GM12865 (cell line): ENCODE measurements at regions not wholly inside any gene's neighbourhood (a gene's known extent, or its start where the extent isn't known, plus 50 kb on each side); places are given as distances from the start of the nearest gene placed in this dataset.
"Not testable (repeated sequence)": the region's sequence is repeated elsewhere in the genome, so short reads cannot be mapped to it uniquely, and the experiment has no call there.

ENCODE experiments used
- DNase-seq: peaks from one replicate; pipeline ENCODE4 v3.0.0; 2010; ENCODE audit warnings: low read depth
- H3K4me3 ChIP-seq: 2 replicates; pipeline ENCODE4 v1.5.1; 2011; ENCODE audit warnings: mild to moderate bottlenecking, low read depth, low read length, control low read depth
- TF ChIP-seq, protein P1 (sequence below): IDR thresholded peaks from 2 replicates; pipeline ENCODE4 v1.5.1; 2011; ENCODE audit warnings: low read length, control low read depth, low read depth, inconsistent platforms; ENCODE audit not compliant: insufficient read depth; ENCODE audit errors: missing control alignments

DNA sequence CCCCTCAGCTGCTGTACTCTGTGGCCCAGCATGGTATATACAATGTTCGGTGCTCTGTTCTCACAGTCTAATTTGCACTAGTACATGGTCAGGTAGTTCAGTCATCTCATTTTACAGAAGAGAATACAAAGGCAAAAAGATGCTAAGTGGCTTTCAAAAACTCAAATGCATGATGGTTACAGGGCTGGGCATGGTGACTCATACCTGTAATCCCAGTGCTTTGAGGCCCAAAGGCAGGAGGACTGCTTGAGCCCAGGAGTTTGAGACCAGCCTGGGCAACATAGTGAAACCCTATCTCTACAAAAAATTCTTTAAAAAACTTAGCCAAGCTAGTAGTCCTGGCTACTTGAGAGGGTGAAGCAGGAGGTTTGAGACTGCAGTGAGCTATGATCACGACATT, 210.5 kb upstream of the KIT start:
- no peak overlapping the region for H3K4me3 ChIP-seq
- TF ChIP-seq, protein P1, sequence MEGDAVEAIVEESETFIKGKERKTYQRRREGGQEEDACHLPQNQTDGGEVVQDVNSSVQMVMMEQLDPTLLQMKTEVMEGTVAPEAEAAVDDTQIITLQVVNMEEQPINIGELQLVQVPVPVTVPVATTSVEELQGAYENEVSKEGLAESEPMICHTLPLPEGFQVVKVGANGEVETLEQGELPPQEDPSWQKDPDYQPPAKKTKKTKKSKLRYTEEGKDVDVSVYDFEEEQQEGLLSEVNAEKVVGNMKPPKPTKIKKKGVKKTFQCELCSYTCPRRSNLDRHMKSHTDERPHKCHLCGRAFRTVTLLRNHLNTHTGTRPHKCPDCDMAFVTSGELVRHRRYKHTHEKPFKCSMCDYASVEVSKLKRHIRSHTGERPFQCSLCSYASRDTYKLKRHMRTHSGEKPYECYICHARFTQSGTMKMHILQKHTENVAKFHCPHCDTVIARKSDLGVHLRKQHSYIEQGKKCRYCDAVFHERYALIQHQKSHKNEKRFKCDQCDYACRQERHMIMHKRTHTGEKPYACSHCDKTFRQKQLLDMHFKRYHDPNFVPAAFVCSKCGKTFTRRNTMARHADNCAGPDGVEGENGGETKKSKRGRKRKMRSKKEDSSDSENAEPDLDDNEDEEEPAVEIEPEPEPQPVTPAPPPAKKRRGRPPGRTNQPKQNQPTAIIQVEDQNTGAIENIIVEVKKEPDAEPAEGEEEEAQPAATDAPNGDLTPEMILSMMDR: no peak
- no peak for DNase-seq

DNA sequence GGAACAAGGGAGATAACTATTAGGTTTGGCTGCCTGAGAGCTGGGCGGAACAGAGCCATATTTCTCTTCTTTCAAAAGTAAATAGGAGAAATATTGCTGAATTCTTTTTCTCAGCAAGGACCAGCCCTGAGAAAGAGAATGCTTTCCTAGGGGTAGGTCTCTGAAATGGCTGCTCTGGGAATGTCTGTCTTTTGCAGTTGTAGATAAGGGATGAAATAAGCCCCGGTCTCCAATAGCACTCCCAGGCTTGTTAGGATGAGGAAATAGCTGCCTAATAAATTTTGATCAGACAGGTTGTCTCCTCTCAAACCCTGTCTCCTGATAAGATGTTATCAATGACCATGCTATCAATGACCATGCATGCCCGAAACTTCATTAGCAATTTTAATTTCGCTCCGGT, 207.8 kb upstream of the KIT start:
- TF ChIP-seq, protein P1: no peak
- no peak for DNase-seq
- no peak overlapping the region for H3K4me3 ChIP-seq

DNA sequence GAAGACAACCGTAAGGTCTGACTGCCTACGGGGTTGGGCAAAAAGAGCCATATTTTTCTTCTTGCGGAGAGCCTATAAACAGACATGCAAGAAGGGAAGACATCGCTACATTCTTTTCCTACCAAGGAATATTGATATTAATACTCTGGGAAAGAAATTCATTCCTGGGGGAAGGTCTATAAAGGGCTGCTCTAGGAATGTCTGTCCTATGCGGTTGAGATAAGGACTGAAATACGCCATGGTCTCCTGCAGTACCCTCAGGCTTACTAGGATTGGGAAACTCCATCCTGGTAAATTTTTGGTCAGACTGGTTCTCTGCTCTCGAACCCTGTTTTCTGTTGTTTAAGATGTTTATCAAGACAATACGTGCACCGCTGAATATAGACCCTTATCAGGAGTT, 190.8 kb upstream of the KIT start:
- H3K4me3 ChIP-seq, DNase-seq: not testable (repeated sequence)

- TF ChIP-seq, protein P1: no peak
- no peak for DNase-seq
- no peak overlapping the region for H3K4me3 ChIP-seq
These were observed 184.6 kb upstream of the KIT start for GRCh38 chr4:54473077-54473545.

DNA sequence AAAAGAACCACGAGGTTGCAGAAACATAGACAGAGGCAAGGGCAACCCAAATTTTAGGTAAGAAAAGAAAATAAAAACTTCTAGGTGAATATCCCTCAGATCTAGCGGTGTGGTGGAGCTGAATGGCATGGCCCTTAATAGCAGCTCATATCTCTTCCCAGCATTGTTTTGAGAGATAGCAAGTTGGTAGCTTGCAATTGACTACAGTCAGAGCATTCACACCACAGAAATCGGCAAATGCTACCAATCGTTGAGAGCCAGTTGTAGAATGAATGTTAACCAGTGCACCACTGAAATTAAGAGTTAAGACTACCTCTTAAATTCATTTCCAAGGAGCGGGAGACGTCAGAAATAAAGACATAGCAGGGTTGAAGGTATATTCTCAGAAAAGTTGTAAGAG, 184.0 kb upstream of the KIT start:
- no peak for DNase-seq
- no peak overlapping the region for H3K4me3 ChIP-seq
- TF ChIP-seq, protein P1: no peak

GRCh38 chr4:54475546-54475945, 182.2 kb upstream of the KIT start:
- TF ChIP-seq, protein P1: no peak
- no peak overlapping the region for H3K4me3 ChIP-seq
- DNase-seq: no peak

- DNase-seq: no peak
- H3K4me3 ChIP-seq: no peak overlapping the region
- TF ChIP-seq, protein P1: no peak
These were observed 175.1 kb upstream of the KIT start for GRCh38 chr4:54482529-54483200.
